ENCODE measurements at regions not wholly inside any gene's neighbourhood (a gene's known extent, or its start where the extent isn't known, plus 50 kb on each side); places are given as distances from the start of the nearest gene placed in this dataset.

DNA sequence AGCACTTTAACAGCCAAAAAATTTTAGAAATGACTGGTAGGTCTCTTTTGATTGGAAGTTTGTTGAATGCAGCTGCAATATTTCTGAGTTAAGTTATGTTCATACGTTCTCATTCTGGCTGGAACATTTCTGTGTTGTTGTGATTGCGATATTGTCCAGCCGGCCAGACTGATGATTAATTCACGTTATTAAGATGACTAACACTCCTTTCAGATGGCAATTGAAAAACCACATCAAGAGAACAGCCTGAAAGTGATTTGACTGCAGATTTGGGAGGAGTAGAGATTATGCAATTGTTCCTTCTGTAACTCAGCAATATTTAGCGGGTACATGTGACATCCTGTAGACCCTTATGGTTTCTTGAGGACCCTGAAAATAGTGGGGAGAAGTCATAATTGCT lies 133.7 kb downstream of the FBXO15 start (continued):
- TF ChIP-seq, protein P1, sequence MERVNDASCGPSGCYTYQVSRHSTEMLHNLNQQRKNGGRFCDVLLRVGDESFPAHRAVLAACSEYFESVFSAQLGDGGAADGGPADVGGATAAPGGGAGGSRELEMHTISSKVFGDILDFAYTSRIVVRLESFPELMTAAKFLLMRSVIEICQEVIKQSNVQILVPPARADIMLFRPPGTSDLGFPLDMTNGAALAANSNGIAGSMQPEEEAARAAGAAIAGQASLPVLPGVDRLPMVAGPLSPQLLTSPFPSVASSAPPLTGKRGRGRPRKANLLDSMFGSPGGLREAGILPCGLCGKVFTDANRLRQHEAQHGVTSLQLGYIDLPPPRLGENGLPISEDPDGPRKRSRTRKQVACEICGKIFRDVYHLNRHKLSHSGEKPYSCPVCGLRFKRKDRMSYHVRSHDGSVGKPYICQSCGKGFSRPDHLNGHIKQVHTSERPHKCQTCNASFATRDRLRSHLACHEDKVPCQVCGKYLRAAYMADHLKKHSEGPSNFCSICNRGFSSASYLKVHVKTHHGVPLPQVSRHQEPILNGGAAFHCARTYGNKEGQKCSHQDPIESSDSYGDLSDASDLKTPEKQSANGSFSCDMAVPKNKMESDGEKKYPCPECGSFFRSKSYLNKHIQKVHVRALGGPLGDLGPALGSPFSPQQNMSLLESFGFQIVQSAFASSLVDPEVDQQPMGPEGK (CRISPR knock-in tag; IDR thresholded peaks at IDR 0.05; ENCODE audit: borderline replicate concordance) = no peak
- no peak for TF ChIP-seq SNAI2 (CRISPR knock-in tag; IDR thresholded peaks at IDR 0.05)

DNA sequence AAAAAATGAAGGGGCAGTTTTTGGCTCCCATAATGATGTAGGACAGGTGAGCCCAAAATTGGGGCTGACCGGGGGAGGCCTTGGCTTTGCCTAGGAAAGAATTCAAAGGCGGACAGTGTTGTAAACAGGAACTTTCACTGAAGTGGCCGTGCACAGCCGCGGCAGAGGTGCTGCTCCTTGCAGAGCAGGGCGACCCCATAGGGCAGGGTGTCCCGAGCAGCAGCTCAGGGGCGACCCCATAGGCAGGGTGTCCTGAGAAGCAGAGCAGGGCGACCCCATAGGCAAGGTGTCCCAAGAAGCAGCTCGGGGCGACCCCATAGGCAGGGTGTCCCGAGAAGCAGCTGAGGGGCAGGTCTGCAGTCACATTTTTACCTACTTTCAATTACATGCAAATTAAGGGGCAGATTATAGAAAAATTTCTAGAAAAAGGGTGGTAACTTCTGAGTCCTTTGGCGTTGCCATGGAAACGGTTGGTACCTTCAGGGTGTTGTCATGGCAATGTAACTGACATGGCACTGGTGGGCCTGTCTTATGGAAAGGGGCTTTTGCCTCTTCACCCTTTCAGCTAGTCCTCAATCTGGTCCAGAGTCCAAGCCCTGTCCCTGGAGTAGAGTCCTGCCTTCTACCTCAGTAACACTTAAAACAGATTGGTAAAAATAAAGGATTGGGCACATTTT lies 134.5 kb downstream of the FBXO15 start:
- ATAC-seq = no peak
- TF ChIP-seq, protein P2, sequence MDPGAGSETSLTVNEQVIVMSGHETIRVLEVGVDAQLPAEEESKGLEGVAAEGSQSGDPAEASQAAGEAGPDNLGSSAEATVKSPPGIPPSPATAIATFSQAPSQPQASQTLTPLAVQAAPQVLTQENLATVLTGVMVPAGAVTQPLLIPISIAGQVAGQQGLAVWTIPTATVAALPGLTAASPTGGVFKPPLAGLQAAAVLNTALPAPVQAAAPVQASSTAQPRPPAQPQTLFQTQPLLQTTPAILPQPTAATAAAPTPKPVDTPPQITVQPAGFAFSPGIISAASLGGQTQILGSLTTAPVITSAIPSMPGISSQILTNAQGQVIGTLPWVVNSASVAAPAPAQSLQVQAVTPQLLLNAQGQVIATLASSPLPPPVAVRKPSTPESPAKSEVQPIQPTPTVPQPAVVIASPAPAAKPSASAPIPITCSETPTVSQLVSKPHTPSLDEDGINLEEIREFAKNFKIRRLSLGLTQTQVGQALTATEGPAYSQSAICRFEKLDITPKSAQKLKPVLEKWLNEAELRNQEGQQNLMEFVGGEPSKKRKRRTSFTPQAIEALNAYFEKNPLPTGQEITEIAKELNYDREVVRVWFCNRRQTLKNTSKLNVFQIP (CRISPR knock-in tag; IDR thresholded peaks at IDR 0.05; ENCODE audit: borderline replicate concordance, low read depth) = no peak
- TF ChIP-seq, protein P3, sequence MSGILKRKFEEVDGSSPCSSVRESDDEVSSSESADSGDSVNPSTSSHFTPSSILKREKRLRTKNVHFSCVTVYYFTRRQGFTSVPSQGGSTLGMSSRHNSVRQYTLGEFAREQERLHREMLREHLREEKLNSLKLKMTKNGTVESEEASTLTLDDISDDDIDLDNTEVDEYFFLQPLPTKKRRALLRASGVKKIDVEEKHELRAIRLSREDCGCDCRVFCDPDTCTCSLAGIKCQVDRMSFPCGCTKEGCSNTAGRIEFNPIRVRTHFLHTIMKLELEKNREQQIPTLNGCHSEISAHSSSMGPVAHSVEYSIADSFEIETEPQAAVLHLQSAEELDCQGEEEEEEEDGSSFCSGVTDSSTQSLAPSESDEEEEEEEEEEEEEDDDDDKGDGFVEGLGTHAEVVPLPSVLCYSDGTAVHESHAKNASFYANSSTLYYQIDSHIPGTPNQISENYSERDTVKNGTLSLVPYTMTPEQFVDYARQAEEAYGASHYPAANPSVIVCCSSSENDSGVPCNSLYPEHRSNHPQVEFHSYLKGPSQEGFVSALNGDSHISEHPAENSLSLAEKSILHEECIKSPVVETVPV (CRISPR knock-in tag; IDR thresholded peaks at IDR 0.05) = no peak
- no peak for TF ChIP-seq ZNF565 (CRISPR knock-in tag; conservative IDR thresholded peaks at IDR 0.05; ENCODE audit: low read depth)
- no peak for TF ChIP-seq ARNTL (CRISPR knock-in tag; IDR thresholded peaks at IDR 0.05; ENCODE audit: borderline replicate concordance, low read depth)
- TF ChIP-seq PPARA (CRISPR knock-in tag; IDR thresholded peaks at IDR 0.05; ENCODE audit: borderline replicate concordance) = no peak
- TF ChIP-seq GLIS3 (CRISPR knock-in tag; IDR thresholded peaks at IDR 0.05) = no peak
- no peak for TF ChIP-seq ZFP3 (CRISPR knock-in tag; IDR thresholded peaks at IDR 0.05)
- no peak for TF ChIP-seq ISL1 (CRISPR knock-in tag; IDR thresholded peaks at IDR 0.05)
- TF ChIP-seq OSR1 (CRISPR knock-in tag; IDR thresholded peaks at IDR 0.05) = no peak
- TF ChIP-seq TOX (CRISPR knock-in tag; IDR thresholded peaks at IDR 0.05; ENCODE audit: borderline replicate concordance) = no peak
- TF ChIP-seq, protein P4, sequence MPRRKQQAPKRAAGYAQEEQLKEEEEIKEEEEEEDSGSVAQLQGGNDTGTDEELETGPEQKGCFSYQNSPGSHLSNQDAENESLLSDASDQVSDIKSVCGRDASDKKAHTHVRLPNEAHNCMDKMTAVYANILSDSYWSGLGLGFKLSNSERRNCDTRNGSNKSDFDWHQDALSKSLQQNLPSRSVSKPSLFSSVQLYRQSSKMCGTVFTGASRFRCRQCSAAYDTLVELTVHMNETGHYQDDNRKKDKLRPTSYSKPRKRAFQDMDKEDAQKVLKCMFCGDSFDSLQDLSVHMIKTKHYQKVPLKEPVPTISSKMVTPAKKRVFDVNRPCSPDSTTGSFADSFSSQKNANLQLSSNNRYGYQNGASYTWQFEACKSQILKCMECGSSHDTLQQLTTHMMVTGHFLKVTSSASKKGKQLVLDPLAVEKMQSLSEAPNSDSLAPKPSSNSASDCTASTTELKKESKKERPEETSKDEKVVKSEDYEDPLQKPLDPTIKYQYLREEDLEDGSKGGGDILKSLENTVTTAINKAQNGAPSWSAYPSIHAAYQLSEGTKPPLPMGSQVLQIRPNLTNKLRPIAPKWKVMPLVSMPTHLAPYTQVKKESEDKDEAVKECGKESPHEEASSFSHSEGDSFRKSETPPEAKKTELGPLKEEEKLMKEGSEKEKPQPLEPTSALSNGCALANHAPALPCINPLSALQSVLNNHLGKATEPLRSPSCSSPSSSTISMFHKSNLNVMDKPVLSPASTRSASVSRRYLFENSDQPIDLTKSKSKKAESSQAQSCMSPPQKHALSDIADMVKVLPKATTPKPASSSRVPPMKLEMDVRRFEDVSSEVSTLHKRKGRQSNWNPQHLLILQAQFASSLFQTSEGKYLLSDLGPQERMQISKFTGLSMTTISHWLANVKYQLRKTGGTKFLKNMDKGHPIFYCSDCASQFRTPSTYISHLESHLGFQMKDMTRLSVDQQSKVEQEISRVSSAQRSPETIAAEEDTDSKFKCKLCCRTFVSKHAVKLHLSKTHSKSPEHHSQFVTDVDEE (CRISPR knock-in tag; IDR thresholded peaks at IDR 0.05) = no peak
- TF ChIP-seq CSDC2 (CRISPR knock-in tag; IDR thresholded peaks at IDR 0.05) = no peak

DNA sequence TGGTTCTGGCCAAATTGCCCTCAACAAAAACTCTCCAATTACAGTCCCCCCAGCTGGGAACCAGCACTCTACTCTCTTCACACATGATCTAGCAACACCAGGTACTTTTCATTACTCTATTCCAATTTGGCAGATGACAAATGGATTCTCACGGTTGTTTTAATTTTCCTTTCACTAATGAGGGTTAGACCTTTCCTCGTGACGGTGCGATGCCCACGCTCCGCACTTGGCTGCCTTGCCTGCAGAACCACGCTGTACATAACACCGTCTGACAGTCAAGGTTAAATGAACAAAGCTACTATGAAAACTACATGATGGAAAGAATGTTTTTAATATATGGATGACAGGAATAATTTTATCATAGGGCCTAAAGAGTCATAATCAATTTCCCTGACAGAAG lies 141.5 kb downstream of the FBXO15 start:
- TF ChIP-seq, protein P4 (CRISPR knock-in tag; IDR thresholded peaks at IDR 0.05) = no peak
- TF ChIP-seq RARB (CRISPR knock-in tag; IDR thresholded peaks at IDR 0.05) (no peak), ZFP30 (CRISPR knock-in tag; IDR thresholded peaks at IDR 0.05) (no peak), ARNTL (CRISPR knock-in tag; IDR thresholded peaks at IDR 0.05; ENCODE audit: borderline replicate concordance, low read depth) (no peak), PPARA (CRISPR knock-in tag; IDR thresholded peaks at IDR 0.05; ENCODE audit: borderline replicate concordance) (no peak), ZFP3 (CRISPR knock-in tag; IDR thresholded peaks at IDR 0.05) (no peak), TCF4 (CRISPR knock-in tag; IDR thresholded peaks at IDR 0.05; ENCODE audit: borderline replicate concordance) (no peak)
- TF ChIP-seq, protein P1 (CRISPR knock-in tag; IDR thresholded peaks at IDR 0.05; ENCODE audit: borderline replicate concordance) = no peak
- TF ChIP-seq, protein P5, sequence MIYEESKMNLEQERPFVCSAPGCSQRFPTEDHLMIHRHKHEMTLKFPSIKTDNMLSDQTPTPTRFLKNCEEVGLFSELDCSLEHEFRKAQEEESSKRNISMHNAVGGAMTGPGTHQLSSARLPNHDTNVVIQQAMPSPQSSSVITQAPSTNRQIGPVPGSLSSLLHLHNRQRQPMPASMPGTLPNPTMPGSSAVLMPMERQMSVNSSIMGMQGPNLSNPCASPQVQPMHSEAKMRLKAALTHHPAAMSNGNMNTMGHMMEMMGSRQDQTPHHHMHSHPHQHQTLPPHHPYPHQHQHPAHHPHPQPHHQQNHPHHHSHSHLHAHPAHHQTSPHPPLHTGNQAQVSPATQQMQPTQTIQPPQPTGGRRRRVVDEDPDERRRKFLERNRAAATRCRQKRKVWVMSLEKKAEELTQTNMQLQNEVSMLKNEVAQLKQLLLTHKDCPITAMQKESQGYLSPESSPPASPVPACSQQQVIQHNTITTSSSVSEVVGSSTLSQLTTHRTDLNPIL (CRISPR knock-in tag; IDR thresholded peaks at IDR 0.05; ENCODE audit: low read depth) = no peak
- TF ChIP-seq, protein P2 (CRISPR knock-in tag; IDR thresholded peaks at IDR 0.05; ENCODE audit: borderline replicate concordance, low read depth) = no peak
- ATAC-seq = no peak
